Activated CD4-positive, alpha-beta memory T cell treated with anti-CD3 and anti-CD28 coated beads, Interleukin-2, amount 10 ng/mL, durations not matched to agents 7 days and 5 days (primary cell): ENCODE measurements at regions not wholly inside any gene's neighbourhood (a gene's known extent, or its start where the extent isn't known, plus 50 kb on each side); places are given as distances from the start of the nearest gene placed in this dataset.
"Not testable (repeated sequence)": the region's sequence is repeated elsewhere in the genome, so short reads cannot be mapped to it uniquely, and the experiment has no call there.

Experiments used
- CTCF ChIA-PET: fragments of 350-600 bp; sonication (Branson Sonifier 250); formaldehyde crosslinking; loops from one replicate; lab custom pipeline; 2021; ENCODE audit warnings: antibody characterized with exemption, inconsistent platforms; lab: Charles Lee
- POLR2A ChIA-PET: fragments of 350-600 bp; sonication (Branson Sonifier 250); formaldehyde crosslinking; loops from one replicate; lab custom pipeline; 2021; ENCODE audit warnings: antibody characterized with exemption; lab: Charles Lee
- DNase-seq: peaks from one replicate; pipeline ENCODE4 v3.0.0-alpha.2; 2020
- H3K27ac Mint-ChIP-seq: one replicate; pipeline ENCODE4 v1.8.0; 2021; ENCODE audit warnings: mild to moderate bottlenecking, mixed read lengths
- H3K27me3 Mint-ChIP-seq: one replicate; pipeline ENCODE4 v1.8.0; 2021; ENCODE audit warnings: mixed read lengths
- H3K36me3 Mint-ChIP-seq: one replicate; pipeline ENCODE4 v1.8.0; 2021; ENCODE audit warnings: low read depth, mixed read lengths
- H3K4me1 Mint-ChIP-seq: one replicate; pipeline ENCODE4 v1.8.0; 2021; ENCODE audit warnings: mixed read lengths
- H3K4me3 Mint-ChIP-seq: one replicate; pipeline ENCODE4 v1.8.0; 2021; ENCODE audit warnings: mild to moderate bottlenecking, mixed read lengths
- H3K9me3 Mint-ChIP-seq: one replicate; pipeline ENCODE4 v1.8.0; 2021; ENCODE audit warnings: mixed read lengths

- Mint-ChIP-seq H3K4me1 (no peaks in the 10 kb centered on the region), H3K27ac (no peak overlapping the region), H3K36me3 (no peaks in the 10 kb centered on the region), H3K9me3 (no peaks in the 10 kb centered on the region), H3K27me3 (peaks cover 2% of the 10 kb centered on the region), H3K4me3 (no peak overlapping the region)
- POLR2A ChIA-PET: no interaction called here
- no peak for DNase-seq
- CTCF ChIA-PET: no interaction called here
Measured at GRCh38 chr10:118820326-118821116, 65.8 kb upstream of the CACUL1 start.

- Mint-ChIP-seq H3K27ac (no peak overlapping the region), H3K4me1 (no peaks in the 10 kb centered on the region), H3K9me3 (no peaks in the 10 kb centered on the region), H3K27me3 (peaks cover 2% of the 10 kb centered on the region), H3K36me3 (no peaks in the 10 kb centered on the region), H3K4me3 (no peak overlapping the region)
- CTCF ChIA-PET: interaction anchor here (0.6 kb wide), 1 partner anchor 357 kb away, joined by 4 read pairs; no protein-coding TSS in a partner anchor
- POLR2A ChIA-PET: no interaction called here
- no peak for DNase-seq
Measured at GRCh38 chr10:118823256-118823907, 68.6 kb upstream of the CACUL1 start.

GRCh38 chr10:118827053-118827452 lies 72.3 kb upstream of the CACUL1 start:
- Mint-ChIP-seq H3K36me3 (no peaks in the 10 kb centered on the region), H3K9me3 (no peaks in the 10 kb centered on the region), H3K4me1 (peaks cover 3% of the 10 kb centered on the region), H3K27me3 (peaks cover 2% of the 10 kb centered on the region), H3K27ac (no peak overlapping the region), H3K4me3 (no peak overlapping the region)
- CTCF ChIA-PET: interaction anchor here (0.8 to 1.9 kb wide), 2 partner anchors 23 to 227 kb away, joined by 3 to 5 read pairs; no protein-coding TSS in a partner anchor
- POLR2A ChIA-PET: no interaction called here
- no peak for DNase-seq

DNA sequence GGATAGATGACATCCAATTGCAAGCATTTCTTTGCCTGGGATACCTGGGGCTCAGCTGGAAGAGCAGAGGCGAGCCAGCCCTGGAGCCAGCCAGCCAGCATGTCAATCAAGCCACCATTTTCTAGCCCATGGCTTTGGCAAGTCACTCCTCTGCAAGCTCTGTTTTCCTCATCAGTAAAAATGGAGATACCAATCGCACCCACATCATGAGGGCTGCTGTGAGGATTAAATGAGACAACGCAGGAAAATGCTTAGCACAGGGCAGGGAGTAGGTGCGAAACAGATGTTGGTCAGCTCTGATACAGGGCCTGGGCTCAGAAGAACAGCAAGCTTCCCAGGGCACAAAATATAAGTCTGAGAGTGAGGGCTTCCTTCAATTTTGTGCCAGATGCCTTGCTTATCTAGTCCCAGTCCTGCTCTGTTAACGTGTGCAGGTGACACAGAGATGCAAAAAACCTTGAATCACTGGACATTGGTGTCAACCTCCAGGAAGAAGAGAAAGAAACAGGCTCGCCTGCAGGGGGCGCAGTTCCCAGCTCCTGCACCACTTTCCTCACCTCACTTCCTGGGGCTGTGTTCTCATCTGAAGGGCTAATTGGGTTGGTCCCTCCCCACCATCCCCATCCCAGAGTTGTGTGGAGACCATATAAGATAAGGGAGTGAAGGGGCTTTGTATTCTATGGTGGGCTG lies 72.8 kb upstream of the CACUL1 start:
- ChIA-PET CTCF (interaction anchor here (0.7 to 1.9 kb wide), 3 partner anchors 16 to 227 kb away, joined by 3 to 5 read pairs (median 4); no protein-coding TSS in a partner anchor), POLR2A (no interaction called here)
- H3K4me1 Mint-ChIP-seq: peaks cover 7% of the 10 kb centered on the region
- peaks cover 2% of the 10 kb centered on the region for H3K27me3 Mint-ChIP-seq
- no peak for DNase-seq
- H3K36me3 Mint-ChIP-seq: no peaks in the 10 kb centered on the region
- H3K9me3 Mint-ChIP-seq: no peaks in the 10 kb centered on the region
- no peak overlapping the region for H3K27ac Mint-ChIP-seq
- H3K4me3 Mint-ChIP-seq: no peak overlapping the region

DNA sequence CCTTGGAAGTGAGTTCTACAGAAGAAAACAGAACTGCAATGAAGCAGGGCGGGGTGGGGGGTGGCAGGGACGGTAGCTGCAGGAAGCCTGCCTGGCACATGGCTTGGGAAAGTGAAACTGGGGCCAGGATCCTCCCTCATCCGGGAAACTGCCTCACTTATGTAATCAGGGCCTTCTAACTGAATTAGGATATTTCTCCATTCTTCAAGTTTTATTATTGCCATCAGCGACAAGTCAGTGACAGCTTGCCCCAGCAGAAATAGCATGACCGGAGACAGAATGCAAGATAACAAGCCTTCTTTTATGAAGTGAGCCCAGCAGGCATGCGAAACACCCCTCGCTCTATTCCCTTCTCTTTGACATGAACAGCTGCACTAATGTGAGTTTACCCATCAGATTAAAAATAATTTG lies 77.5 kb upstream of the CACUL1 start:
- peaks cover 2% of the 10 kb centered on the region for H3K27me3 Mint-ChIP-seq
- ChIA-PET CTCF (interaction anchor here (1.0 kb wide), 1 partner anchor 17 kb away, joined by 3 read pairs; no protein-coding TSS in a partner anchor), POLR2A (no interaction called here)
- no peak for DNase-seq
- no peak overlapping the region for H3K27ac Mint-ChIP-seq
- H3K9me3 Mint-ChIP-seq: no peaks in the 10 kb centered on the region
- no peak overlapping the region for H3K4me3 Mint-ChIP-seq
- peaks cover 7% of the 10 kb centered on the region for H3K4me1 Mint-ChIP-seq
- H3K36me3 Mint-ChIP-seq: no peaks in the 10 kb centered on the region

GRCh38 chr10:118834370-118834769 lies 79.6 kb upstream of the CACUL1 start:
- H3K27me3 Mint-ChIP-seq, H3K27ac Mint-ChIP-seq, H3K9me3 Mint-ChIP-seq, H3K36me3 Mint-ChIP-seq, H3K4me3 Mint-ChIP-seq, DNase-seq, POLR2A ChIA-PET, H3K4me1 Mint-ChIP-seq: not testable (repeated sequence)
- CTCF ChIA-PET: interaction anchor here (1.6 kb wide), 1 partner anchor 16 kb away, joined by 4 read pairs; no protein-coding TSS in a partner anchor

GRCh38 chr10:118835682-118836326 lies 81.0 kb upstream of the CACUL1 start:
- H3K9me3 Mint-ChIP-seq: peaks cover 4% of the 10 kb centered on the region
- no peak overlapping the region for H3K4me3 Mint-ChIP-seq
- no peak overlapping the region for H3K27ac Mint-ChIP-seq
- peaks cover 2% of the 10 kb centered on the region for H3K27me3 Mint-ChIP-seq
- H3K4me1 Mint-ChIP-seq: peaks cover 22% of the 10 kb centered on the region
- no peak for DNase-seq
- CTCF ChIA-PET: no interaction called here
- no peaks in the 10 kb centered on the region for H3K36me3 Mint-ChIP-seq
- POLR2A ChIA-PET: no interaction called here

DNA sequence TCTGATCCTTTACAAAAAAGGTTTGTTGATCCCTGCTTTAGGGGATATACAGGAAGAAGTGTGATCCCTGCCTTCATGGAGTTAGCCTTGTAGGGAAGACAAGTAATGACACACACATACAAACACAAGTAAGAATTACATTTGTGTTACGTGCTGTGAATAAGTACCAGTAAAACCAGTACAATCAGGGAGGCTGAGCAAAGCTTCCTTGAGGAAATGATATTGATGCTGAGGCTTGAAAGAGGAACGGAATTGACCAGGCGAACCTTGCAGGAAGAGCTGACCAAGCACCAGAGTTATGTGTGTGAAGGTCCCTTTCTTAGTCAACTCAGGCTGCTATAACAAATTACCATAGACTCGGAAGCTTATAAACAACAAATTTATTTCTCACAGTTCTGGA lies 83.6 kb upstream of the CACUL1 start:
- ChIA-PET POLR2A (no interaction called here), CTCF (no interaction called here)
- H3K4me1 Mint-ChIP-seq: peaks cover 15% of the 10 kb centered on the region
- DNase-seq: no peak
- H3K4me3 Mint-ChIP-seq: no peak overlapping the region
- no peaks in the 10 kb centered on the region for H3K36me3 Mint-ChIP-seq
- H3K9me3 Mint-ChIP-seq: peaks cover 4% of the 10 kb centered on the region
- H3K27ac Mint-ChIP-seq: no peak overlapping the region
- H3K27me3 Mint-ChIP-seq: no peaks in the 10 kb centered on the region

DNA sequence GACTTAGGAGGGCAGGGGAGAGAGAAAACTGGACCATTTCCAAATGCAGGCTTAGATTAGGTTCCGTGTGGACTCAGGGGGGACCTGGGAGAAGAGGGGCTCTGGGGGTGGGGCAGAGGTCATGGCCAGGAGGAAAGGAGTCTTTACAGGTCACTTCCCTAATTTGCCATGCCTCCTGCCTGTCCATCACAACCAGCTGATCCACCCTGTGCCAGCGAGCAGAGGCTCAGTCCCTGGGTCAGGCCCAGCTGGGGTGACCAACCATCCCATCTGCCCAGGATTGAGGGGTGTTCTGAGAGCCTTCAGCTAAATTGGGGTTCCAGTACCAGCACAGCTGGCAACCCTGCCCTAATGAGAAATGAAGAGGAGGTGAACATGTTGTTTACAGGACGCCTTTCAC lies 84.6 kb upstream of the CACUL1 start:
- Mint-ChIP-seq H3K36me3 (no peaks in the 10 kb centered on the region), H3K4me3 (no peak overlapping the region), H3K9me3 (peaks cover 4% of the 10 kb centered on the region), H3K27ac (no peak overlapping the region), H3K27me3 (no peaks in the 10 kb centered on the region), H3K4me1 (peaks cover 15% of the 10 kb centered on the region)
- CTCF ChIA-PET: no interaction called here
- POLR2A ChIA-PET: no interaction called here
- no peak for DNase-seq

DNA sequence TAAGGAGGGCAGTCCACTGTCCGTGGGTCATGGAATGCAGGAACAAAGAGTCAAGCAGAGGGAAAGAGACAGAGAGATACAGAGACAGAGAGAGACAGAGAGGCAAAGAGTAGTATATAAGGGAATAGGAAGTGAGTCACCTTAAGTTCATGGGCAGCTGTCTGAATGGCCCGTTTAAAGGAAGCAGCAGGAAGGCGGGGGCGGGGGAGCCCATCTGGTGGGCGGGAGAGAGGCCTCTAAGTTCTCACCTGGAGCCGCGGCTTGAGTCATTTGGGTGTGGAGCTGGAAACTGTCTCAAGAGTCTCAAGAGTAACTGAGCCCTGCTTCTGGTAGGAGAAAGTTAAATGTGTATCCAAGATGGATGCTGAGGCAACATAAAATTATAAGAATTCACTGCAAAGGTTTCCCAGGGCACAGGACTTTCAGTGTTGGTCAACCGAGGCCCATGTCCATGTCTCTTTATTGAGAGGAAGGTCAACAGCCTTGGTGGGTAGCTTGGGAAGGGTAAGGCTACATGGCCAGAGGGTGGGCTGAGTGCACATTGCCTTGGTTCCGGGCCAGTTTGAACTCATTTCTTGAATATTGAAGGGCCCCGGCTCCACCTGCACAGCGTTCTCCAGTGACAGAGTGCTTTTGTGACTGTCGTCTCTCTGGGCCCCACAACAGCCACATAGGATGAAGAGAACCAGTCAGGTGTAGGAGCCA lies 85.5 kb upstream of the CACUL1 start:
- Mint-ChIP-seq H3K4me1 (peaks cover 15% of the 10 kb centered on the region), H3K27me3 (no peaks in the 10 kb centered on the region), H3K36me3 (no peaks in the 10 kb centered on the region), H3K9me3 (peaks cover 4% of the 10 kb centered on the region), H3K27ac (peak overlapping the region; percentile 13), H3K4me3 (no peak overlapping the region)
- POLR2A ChIA-PET: no interaction called here
- peak; percentile 54 for DNase-seq
- CTCF ChIA-PET: no interaction called here

GRCh38 chr10:118840776-118841468 lies 86.2 kb upstream of the CACUL1 start:
- Mint-ChIP-seq H3K4me1 (peaks cover 15% of the 10 kb centered on the region), H3K36me3 (no peaks in the 10 kb centered on the region), H3K9me3 (peaks cover 4% of the 10 kb centered on the region), H3K4me3 (no peak overlapping the region), H3K27me3 (peaks cover 1% of the 10 kb centered on the region), H3K27ac (no peak overlapping the region)
- CTCF ChIA-PET: no interaction called here
- no peak for DNase-seq
- POLR2A ChIA-PET: no interaction called here
